ENCODE measurements at regions not wholly inside any gene's neighbourhood (a gene's known extent, or its start where the extent isn't known, plus 50 kb on each side); places are given as distances from the start of the nearest gene placed in this dataset.
"Not testable (repeated sequence)": the region's sequence is repeated elsewhere in the genome, so short reads cannot be mapped to it uniquely, and the experiment has no call there.

DNA sequence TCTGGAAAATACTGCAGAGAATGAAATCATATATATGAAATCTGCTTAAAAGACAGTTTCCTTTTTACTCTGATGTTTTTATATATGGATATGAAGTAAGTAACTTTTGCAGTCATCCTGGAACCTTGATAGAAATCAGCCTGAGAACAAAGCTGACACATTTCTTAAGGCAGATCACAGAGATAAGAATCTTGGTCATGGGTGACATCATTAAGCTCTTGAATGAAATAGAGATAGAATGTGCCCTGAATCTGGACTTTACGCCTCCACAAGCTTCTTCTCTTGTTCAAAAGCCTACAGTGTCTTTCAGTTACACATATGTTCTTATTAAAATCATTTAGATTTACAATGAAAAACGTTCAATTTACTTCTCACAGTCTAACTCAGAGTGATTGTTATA lies 319.1 kb upstream of the CNTNAP2 start:
- H3K4me1 ChIP-seq (ENCODE audit: control insufficient read depth in 5 of 5, insufficient read depth in 5 of 5, low read length in 5 of 5) = no peaks in the 10 kb centered on the region
- ATAC-seq (ENCODE audit: insufficient read depth, low FRiP score) (no peak), DNase-seq (no peak)
- no peak overlapping the region for H3K4me3 ChIP-seq
- no peak overlapping the region for H3K9ac ChIP-seq (ENCODE audit: insufficient read depth in 1 of 2, low read length in 2 of 2)
- TF ChIP-seq, protein P1, sequence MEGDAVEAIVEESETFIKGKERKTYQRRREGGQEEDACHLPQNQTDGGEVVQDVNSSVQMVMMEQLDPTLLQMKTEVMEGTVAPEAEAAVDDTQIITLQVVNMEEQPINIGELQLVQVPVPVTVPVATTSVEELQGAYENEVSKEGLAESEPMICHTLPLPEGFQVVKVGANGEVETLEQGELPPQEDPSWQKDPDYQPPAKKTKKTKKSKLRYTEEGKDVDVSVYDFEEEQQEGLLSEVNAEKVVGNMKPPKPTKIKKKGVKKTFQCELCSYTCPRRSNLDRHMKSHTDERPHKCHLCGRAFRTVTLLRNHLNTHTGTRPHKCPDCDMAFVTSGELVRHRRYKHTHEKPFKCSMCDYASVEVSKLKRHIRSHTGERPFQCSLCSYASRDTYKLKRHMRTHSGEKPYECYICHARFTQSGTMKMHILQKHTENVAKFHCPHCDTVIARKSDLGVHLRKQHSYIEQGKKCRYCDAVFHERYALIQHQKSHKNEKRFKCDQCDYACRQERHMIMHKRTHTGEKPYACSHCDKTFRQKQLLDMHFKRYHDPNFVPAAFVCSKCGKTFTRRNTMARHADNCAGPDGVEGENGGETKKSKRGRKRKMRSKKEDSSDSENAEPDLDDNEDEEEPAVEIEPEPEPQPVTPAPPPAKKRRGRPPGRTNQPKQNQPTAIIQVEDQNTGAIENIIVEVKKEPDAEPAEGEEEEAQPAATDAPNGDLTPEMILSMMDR (IDR thresholded peaks at IDR 0.05; ENCODE audit: control extremely low read depth, extremely low read depth) = no peak
- H3K27ac ChIP-seq (ENCODE audit: low read depth in 1 of 2, low read length in 1 of 2) = no peak overlapping the region
- H3K27me3 ChIP-seq (ENCODE audit: control insufficient read depth in 3 of 3, insufficient read depth in 3 of 3, low read length in 2 of 3) = no peaks in the 10 kb centered on the region
- WGBS, 2 donors = 57 to 72% methylated on average over 2 of the region's 2 CpGs
- H3K9me3 ChIP-seq (ENCODE audit: control insufficient read depth in 4 of 4, insufficient read depth in 3 of 4, low read length in 3 of 4) = peaks cover 0 to 3% (median 0%) of the 10 kb centered on the region in 4 donors
- H3K36me3 ChIP-seq (ENCODE audit: control insufficient read depth in 4 of 4, insufficient read depth in 4 of 4, low read length in 4 of 4) = no peaks in the 10 kb centered on the region

DNA sequence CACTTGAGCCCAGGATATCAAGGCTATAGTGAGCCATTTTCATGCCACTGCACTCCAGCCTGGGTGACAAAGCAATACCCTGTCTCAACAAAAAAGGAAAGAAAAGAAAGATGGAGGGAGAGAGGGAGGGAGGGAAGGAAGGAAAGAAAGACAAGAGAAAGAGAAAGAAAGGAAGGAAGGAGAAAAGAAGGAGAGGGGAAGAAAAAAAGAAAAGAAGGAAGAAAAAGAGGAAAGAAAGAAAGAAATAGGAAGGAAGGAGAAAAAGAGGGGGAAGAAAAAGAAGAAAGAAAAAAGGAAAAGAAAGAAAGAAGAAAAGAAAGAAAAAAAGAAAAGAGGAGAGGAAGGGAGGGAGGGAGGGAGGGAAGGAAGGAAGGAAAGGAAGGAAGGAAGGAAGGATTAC lies 321.5 kb upstream of the CNTNAP2 start:
- Histone ChIP-seq H3K9ac (ENCODE audit: insufficient read depth in 1 of 2, low read length in 2 of 2) (no peak overlapping the region), H3K27me3 (ENCODE audit: control insufficient read depth in 3 of 3, insufficient read depth in 3 of 3, low read length in 2 of 3) (no peaks in the 10 kb centered on the region), H3K4me1 (ENCODE audit: control insufficient read depth in 5 of 5, insufficient read depth in 5 of 5, low read length in 5 of 5) (no peaks in the 10 kb centered on the region), H3K4me3 (no peak overlapping the region), H3K27ac (ENCODE audit: low read depth in 1 of 2, low read length in 1 of 2) (no peak overlapping the region), H3K36me3 (ENCODE audit: control insufficient read depth in 4 of 4, insufficient read depth in 4 of 4, low read length in 4 of 4) (no peaks in the 10 kb centered on the region), H3K9me3 (ENCODE audit: control insufficient read depth in 4 of 4, insufficient read depth in 3 of 4, low read length in 3 of 4) (peaks cover 0 to 4% (median 0%) of the 10 kb centered on the region in 4 donors)
- ATAC-seq (ENCODE audit: insufficient read depth, low FRiP score) = no peak
- DNase-seq = no peak
- TF ChIP-seq, protein P1 (IDR thresholded peaks at IDR 0.05; ENCODE audit: control extremely low read depth, extremely low read depth) = no peak

DNA sequence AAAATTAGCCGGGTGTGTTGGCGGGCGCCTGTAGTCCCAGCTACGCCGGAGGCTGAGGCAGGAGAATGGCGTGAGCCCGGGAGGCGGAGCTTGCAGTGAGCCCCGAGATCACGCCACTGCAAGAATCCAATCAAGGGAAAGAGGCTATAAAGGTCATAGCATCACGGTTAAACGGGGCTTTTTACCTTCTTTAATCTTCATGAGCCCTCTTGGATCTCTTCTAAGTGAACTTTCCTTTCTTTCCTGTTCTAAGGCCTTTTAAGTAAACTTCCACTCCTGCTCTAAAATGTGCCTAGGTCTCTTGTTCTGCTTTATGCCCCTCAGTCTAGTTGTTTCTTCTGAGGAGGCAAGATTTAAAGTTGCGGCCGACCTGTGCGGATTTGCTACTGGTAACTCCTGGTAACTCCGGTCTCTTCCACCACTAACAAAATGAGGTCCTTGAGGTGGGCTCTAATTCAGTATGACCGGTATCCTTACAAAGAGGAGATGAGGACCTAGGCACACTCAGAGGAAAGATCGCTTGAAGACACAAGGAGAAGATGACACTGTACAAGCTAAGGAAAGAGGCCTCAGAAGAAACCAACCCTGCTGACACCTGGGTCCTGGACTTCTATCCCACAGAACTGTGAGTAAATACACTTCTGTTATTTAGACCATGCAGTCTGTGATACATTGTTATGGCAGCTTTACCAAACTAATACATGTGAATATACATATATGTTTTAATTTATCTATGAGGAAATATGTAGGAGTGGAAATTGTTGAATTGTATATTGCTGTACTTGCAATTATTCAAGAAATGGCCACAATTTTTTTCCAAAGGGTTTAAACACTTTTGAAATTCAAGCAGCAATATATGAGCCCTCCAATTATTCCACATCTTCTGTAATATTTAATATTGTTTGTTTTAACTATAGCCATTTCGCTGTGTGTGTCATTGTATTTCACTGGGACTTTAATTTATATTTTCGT lies 331.5 kb upstream of the CNTNAP2 start:
- DNase-seq (no peak), ATAC-seq (ENCODE audit: insufficient read depth, low FRiP score) (no peak)
- WGBS, 2 donors = 90 to 92% methylated on average over 20 of the region's 20 CpGs
- no peak overlapping the region for H3K9ac ChIP-seq (ENCODE audit: insufficient read depth in 1 of 2, low read length in 2 of 2)
- no peaks in the 10 kb centered on the region for H3K9me3 ChIP-seq (ENCODE audit: control insufficient read depth in 4 of 4, insufficient read depth in 3 of 4, low read length in 3 of 4)
- H3K27me3 ChIP-seq (ENCODE audit: control insufficient read depth in 3 of 3, insufficient read depth in 3 of 3, low read length in 2 of 3) = no peaks in the 10 kb centered on the region
- H3K4me3 ChIP-seq = no peak overlapping the region
- TF ChIP-seq, protein P1 (IDR thresholded peaks at IDR 0.05; ENCODE audit: control extremely low read depth, extremely low read depth) = no peak
- no peaks in the 10 kb centered on the region for H3K36me3 ChIP-seq (ENCODE audit: control insufficient read depth in 4 of 4, insufficient read depth in 4 of 4, low read length in 4 of 4)
- no peaks in the 10 kb centered on the region for H3K4me1 ChIP-seq (ENCODE audit: control insufficient read depth in 5 of 5, insufficient read depth in 5 of 5, low read length in 5 of 5)
- H3K27ac ChIP-seq (ENCODE audit: low read depth in 1 of 2, low read length in 1 of 2) = no peak overlapping the region

DNA sequence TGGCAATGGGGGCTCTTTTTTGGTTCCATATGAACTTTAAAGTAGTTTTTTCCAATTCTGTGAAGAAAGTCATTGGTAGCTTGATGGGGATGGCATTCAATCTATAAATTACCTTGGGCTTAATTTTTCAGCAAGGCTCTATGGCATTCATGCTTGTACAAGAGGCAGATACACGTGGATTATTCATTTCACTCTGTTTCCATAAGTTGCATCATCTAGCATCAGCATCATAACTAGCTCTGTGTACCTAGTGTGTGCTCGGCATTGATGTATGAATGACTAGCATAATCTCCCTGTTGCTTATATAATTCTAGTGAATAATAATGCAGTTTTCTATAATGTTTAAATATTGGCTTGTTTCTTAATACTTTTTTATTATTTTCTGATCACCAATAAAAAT lies 335.2 kb upstream of the CNTNAP2 start:
- not testable (repeated sequence) for H3K9ac ChIP-seq (ENCODE audit: insufficient read depth in 1 of 2, low read length in 2 of 2); H3K36me3 ChIP-seq (ENCODE audit: control insufficient read depth in 4 of 4, insufficient read depth in 4 of 4, low read length in 4 of 4); H3K4me1 ChIP-seq (ENCODE audit: control insufficient read depth in 5 of 5, insufficient read depth in 5 of 5, low read length in 5 of 5); H3K27ac ChIP-seq (ENCODE audit: low read depth in 1 of 2, low read length in 1 of 2); H3K9me3 ChIP-seq (ENCODE audit: control insufficient read depth in 4 of 4, insufficient read depth in 3 of 4, low read length in 3 of 4); H3K4me3 ChIP-seq; ATAC-seq (ENCODE audit: insufficient read depth, low FRiP score); H3K27me3 ChIP-seq (ENCODE audit: control insufficient read depth in 3 of 3, insufficient read depth in 3 of 3, low read length in 2 of 3); DNase-seq
- 67 to 70% methylated on average over 2 of the region's 2 CpGs for WGBS, 2 donors

Data from lung (tissue), 11 donors.